ENCODE measurements at regions not wholly inside any gene's neighbourhood (a gene's known extent, or its start where the extent isn't known, plus 50 kb on each side); places are given as distances from the start of the nearest gene placed in this dataset.

DNA sequence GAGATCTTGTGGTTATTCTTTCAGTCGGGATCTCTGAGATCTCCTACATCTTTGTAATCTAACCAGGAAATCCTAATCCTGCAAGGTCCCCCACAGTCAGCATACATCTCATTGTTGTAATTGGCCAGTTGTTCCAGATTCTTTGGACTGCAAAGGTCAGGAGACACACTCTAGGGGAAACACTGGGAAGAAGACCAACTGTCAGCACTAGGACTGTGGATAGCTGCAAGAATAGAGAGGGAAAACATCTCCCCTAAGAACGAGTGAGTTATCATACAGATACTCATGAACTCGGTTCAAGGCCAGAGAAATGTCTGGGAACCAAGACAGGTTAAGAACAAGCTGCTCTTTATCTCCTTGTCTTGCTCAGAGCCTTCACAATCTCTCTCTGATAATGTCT lies 217.9 kb upstream of the TMPO start:
- Histone ChIP-seq H3K36me3 (replicated peaks; ENCODE audit: insufficient read depth, low read length) (no peaks in the 10 kb centered on the region), H3K9me2 (replicated peaks; ENCODE audit: insufficient read depth, low read length) (no peaks in the 10 kb centered on the region), H3K4me2 (ENCODE audit: low read depth, low read length) (no peak overlapping the region), H2AFZ (ENCODE audit: low read length) (no peak overlapping the region), H3K9ac (ENCODE audit: low read length) (no peak overlapping the region), H3K27me3 (replicated peaks; ENCODE audit: insufficient read depth, low read length) (no peaks in the 10 kb centered on the region), H3F3A (ENCODE audit: insufficient read depth, low read length) (no peaks in the 10 kb centered on the region), H3K4me3 (ENCODE audit: low read length) (no peak overlapping the region), H3K4me1 (ENCODE audit: low read length) (no peaks in the 10 kb centered on the region), H3K9me3 (replicated peaks; ENCODE audit: insufficient read depth, low read length) (no peaks in the 10 kb centered on the region), H3K79me2 (ENCODE audit: low read length) (no peaks in the 10 kb centered on the region), H4K20me1 (ENCODE audit: insufficient read depth, low read length) (no peaks in the 10 kb centered on the region), H3K27ac (ENCODE audit: low read length) (no peak overlapping the region)
- DNase-seq = no peak
- TF ChIP-seq EZH2phosphoT487 (IDR thresholded peaks at IDR 0.05; ENCODE audit: low read length) (no peak), EZH2 (optimal IDR thresholded peaks at IDR 0.05; ENCODE audit: low read depth, low read length) (no peak), CTCF (IDR thresholded peaks at IDR 0.05; ENCODE audit: low read length) (no peak)

DNA sequence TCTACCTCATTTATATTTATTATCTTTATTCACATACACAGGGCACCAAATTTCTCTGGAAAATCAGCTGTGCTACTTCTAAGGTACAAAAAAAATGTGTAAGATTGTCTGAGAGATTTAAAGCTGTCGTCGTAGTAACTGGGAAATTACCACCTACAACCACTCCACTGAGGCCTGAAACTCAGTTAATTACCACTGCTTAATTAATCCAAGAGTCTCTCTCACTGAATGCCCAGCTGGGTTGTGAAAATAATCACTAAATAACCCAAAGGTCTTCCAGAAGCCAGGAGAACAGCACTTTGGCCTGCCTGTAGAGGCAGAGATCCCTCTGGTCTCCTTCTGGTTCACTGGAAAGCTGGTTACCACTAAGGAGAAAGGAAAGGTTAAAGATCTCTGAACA lies 207.2 kb upstream of the TMPO start:
- no peaks in the 10 kb centered on the region for H4K20me1 ChIP-seq (ENCODE audit: insufficient read depth, low read length)
- TF ChIP-seq CTCF (IDR thresholded peaks at IDR 0.05; ENCODE audit: low read length) (no peak), EZH2 (optimal IDR thresholded peaks at IDR 0.05; ENCODE audit: low read depth, low read length) (no peak), EZH2phosphoT487 (IDR thresholded peaks at IDR 0.05; ENCODE audit: low read length) (no peak)
- H3K9me3 ChIP-seq (replicated peaks; ENCODE audit: insufficient read depth, low read length) = no peaks in the 10 kb centered on the region
- no peak overlapping the region for H3K4me2 ChIP-seq (ENCODE audit: low read depth, low read length)
- DNase-seq = no peak
- H3K79me2 ChIP-seq (ENCODE audit: low read length) = no peaks in the 10 kb centered on the region
- no peak overlapping the region for H3K4me3 ChIP-seq (ENCODE audit: low read length)
- no peak overlapping the region for H2AFZ ChIP-seq (ENCODE audit: low read length)
- H3K27ac ChIP-seq (ENCODE audit: low read length) = no peak overlapping the region
- H3K36me3 ChIP-seq (replicated peaks; ENCODE audit: insufficient read depth, low read length) = no peaks in the 10 kb centered on the region
- H3K9me2 ChIP-seq (replicated peaks; ENCODE audit: insufficient read depth, low read length) = no peaks in the 10 kb centered on the region
- H3K9ac ChIP-seq (ENCODE audit: low read length) = no peak overlapping the region
- H3K4me1 ChIP-seq (ENCODE audit: low read length) = no peaks in the 10 kb centered on the region
- H3K27me3 ChIP-seq (replicated peaks; ENCODE audit: insufficient read depth, low read length) = no peaks in the 10 kb centered on the region
- no peaks in the 10 kb centered on the region for H3F3A ChIP-seq (ENCODE audit: insufficient read depth, low read length)

- no peak overlapping the region for H3K4me3 ChIP-seq (ENCODE audit: low read length)
- no peaks in the 10 kb centered on the region for H4K20me1 ChIP-seq (ENCODE audit: insufficient read depth, low read length)
- no peaks in the 10 kb centered on the region for H3K27me3 ChIP-seq (replicated peaks; ENCODE audit: insufficient read depth, low read length)
- no peak overlapping the region for H3K27ac ChIP-seq (ENCODE audit: low read length)
- no peaks in the 10 kb centered on the region for H3F3A ChIP-seq (ENCODE audit: insufficient read depth, low read length)
- no peaks in the 10 kb centered on the region for H3K4me1 ChIP-seq (ENCODE audit: low read length)
- DNase-seq = no peak
- no peak overlapping the region for H3K9ac ChIP-seq (ENCODE audit: low read length)
- H2AFZ ChIP-seq (ENCODE audit: low read length) = no peak overlapping the region
- H3K79me2 ChIP-seq (ENCODE audit: low read length) = no peaks in the 10 kb centered on the region
- TF ChIP-seq EZH2 (optimal IDR thresholded peaks at IDR 0.05; ENCODE audit: low read depth, low read length) = no peak
- no peak for TF ChIP-seq CTCF (IDR thresholded peaks at IDR 0.05; ENCODE audit: low read length)
- H3K9me2 ChIP-seq (replicated peaks; ENCODE audit: insufficient read depth, low read length) = no peaks in the 10 kb centered on the region
- H3K36me3 ChIP-seq (replicated peaks; ENCODE audit: insufficient read depth, low read length) = no peaks in the 10 kb centered on the region
- H3K4me2 ChIP-seq (ENCODE audit: low read depth, low read length) = no peak overlapping the region
- H3K9me3 ChIP-seq (replicated peaks; ENCODE audit: insufficient read depth, low read length) = no peaks in the 10 kb centered on the region
Observed at GRCh38 chr12:98317939-98318899, 197.2 kb upstream of the TMPO start.
